HUDEP-2 (cell line): ENCODE measurements at regions not wholly inside any gene's neighbourhood (a gene's known extent, or its start where the extent isn't known, plus 50 kb on each side); places are given as distances from the start of the nearest gene placed in this dataset.

ENCODE experiments used
- DNase-seq, 76 experiments: peaks; one replicate each; lab custom pipeline; 2025; ENCODE audit not compliant: unreplicated experiment in 76 of 76; lab: John Stamatoyannopoulos, UW

GRCh38 chr19:56946159-56946558 lies 105.6 kb upstream of the PEG3 start:
- no peak for DNase-seq

GRCh38 chr19:56947206-56947605 lies 106.7 kb upstream of the PEG3 start:
- no peak for DNase-seq

GRCh38 chr19:56949626-56950025 lies 109.1 kb upstream of the PEG3 start:
- no peak for DNase-seq

GRCh38 chr19:56951672-56952071 lies 111.1 kb upstream of the PEG3 start:
- DNase-seq, result no peak

GRCh38 chr19:56953470-56953869 lies 112.9 kb upstream of the PEG3 start:
- no peak for DNase-seq

GRCh38 chr19:56955637-56956216 lies 115.2 kb upstream of the PEG3 start:
- no peak for DNase-seq

GRCh38 chr19:56956503-56957226 lies 116.1 kb upstream of the PEG3 start:
- DNase-seq, result no peak

- DNase-seq, result no peak
These were observed 118.7 kb upstream of the PEG3 start for GRCh38 chr19:56959205-56959604.

GRCh38 chr19:56960959-56961543 lies 120.5 kb upstream of the PEG3 start:
- DNase-seq, result no peak

GRCh38 chr19:56964410-56964920 lies 123.9 kb upstream of the PEG3 start:
- DNase-seq, result no peak

GRCh38 chr19:56966225-56966696 lies 125.7 kb upstream of the PEG3 start:
- no peak for DNase-seq

- no peak for DNase-seq
These were observed 126.3 kb upstream of the PEG3 start for GRCh38 chr19:56966697-56967299.

- DNase-seq, result no peak
These were observed 128.6 kb upstream of the PEG3 start for GRCh38 chr19:56969156-56969555.

- no peak for DNase-seq
These were observed 129.2 kb upstream of the PEG3 start for GRCh38 chr19:56969759-56970178.

GRCh38 chr19:56971230-56971629 lies 130.7 kb upstream of the PEG3 start:
- no peak for DNase-seq

- no peak for DNase-seq
These were observed 131.8 kb upstream of the PEG3 start for GRCh38 chr19:56972291-56972841.

GRCh38 chr19:56973713-56974555 lies 133.4 kb upstream of the PEG3 start:
- no peak for DNase-seq

GRCh38 chr19:56974556-56975207 lies 134.2 kb upstream of the PEG3 start:
- no peak for DNase-seq

GRCh38 chr19:56976300-56976699 lies 135.8 kb upstream of the PEG3 start:
- DNase-seq, result no peak
